HG03565 (cell line): ENCODE measurements at regions not wholly inside any gene's neighbourhood (a gene's known extent, or its start where the extent isn't known, plus 50 kb on each side); places are given as distances from the start of the nearest gene placed in this dataset.

Source experiments
- ATAC-seq: cut with Tn5 transposase; IDR thresholded peaks from one replicate; pipeline ENCODE4 v1.9.1; 2021; ENCODE audit warnings: mild to moderate bottlenecking, moderate library complexity; ENCODE audit not compliant: unreplicated experiment

DNA sequence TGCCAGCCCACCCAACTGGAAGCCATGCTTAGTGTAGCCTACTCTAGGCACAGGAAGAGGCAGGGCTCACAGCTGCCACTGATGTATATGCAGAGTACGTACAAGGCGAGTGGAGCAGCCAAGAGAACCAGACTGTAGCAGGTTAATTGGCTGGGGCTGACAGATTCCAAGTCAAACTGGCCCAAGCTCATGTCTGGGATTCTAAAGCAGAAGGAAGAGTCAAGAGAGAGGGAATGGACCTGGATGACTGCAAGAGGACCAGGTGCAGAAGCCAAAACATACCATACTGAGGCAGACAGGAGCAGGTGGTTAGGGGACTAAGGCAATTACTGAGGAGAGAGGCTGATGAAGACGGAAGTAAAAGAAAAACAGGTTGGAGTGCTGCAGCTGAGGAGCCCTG, 51.3 kb upstream of the LRRN2 start:
- no peak for ATAC-seq

DNA sequence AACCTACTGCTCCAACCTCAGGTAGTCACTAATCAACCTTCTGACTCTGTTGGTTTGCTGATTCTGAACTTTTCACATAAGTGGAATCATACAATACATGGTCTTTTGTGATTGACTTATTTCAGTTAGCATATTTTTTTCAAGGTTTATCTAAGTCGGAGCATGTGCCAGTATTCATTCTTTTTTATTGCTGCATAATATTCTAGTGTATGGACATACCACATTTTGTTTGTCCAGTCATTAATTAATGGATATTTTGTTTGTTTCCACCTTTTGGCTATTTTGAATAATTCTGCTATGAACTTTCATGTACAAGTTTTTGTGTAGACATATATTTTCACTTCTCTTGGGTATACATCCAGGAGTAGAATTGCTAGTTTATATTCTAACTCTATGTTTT, 53.0 kb upstream of the LRRN2 start:
- ATAC-seq, result no peak

DNA sequence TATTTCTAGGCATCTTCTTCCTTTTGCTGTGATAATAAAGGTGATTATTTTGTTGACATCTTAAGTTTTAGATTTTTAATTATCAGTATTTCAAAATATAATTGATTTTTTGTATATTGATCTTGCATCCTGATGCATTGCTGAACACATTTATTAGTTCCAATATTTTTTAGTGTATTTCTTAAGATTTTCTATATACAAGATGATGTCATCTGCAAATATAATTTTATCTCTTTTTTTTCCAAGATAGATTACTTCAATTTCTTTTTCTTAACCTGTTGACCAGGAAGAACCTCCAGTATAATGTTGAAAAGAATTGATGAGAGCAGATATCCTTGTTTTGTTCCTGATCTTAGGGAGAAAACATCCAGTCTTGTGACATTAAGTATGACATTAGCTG, 54.8 kb upstream of the LRRN2 start:
- ATAC-seq, result no peak

DNA sequence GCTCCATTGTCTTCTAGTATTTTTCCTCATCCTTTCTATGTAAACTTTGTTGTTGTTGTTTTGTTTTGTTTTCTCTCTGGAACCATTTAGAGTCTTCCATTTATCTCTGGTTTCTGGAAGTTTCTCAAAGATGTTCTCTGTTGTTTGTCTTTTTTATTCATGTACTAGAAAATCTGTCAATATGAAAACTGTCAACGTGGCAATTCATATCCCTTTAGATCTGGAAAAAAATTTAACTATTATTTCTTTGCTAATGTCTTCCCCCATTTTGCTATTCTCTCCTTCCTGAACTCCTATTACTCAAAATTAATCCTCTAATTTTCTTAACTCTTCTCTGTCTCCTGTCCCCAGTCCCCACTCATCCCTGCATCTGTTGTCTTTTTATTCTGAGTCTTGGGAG, 55.9 kb upstream of the LRRN2 start:
- ATAC-seq, result no peak

DNA sequence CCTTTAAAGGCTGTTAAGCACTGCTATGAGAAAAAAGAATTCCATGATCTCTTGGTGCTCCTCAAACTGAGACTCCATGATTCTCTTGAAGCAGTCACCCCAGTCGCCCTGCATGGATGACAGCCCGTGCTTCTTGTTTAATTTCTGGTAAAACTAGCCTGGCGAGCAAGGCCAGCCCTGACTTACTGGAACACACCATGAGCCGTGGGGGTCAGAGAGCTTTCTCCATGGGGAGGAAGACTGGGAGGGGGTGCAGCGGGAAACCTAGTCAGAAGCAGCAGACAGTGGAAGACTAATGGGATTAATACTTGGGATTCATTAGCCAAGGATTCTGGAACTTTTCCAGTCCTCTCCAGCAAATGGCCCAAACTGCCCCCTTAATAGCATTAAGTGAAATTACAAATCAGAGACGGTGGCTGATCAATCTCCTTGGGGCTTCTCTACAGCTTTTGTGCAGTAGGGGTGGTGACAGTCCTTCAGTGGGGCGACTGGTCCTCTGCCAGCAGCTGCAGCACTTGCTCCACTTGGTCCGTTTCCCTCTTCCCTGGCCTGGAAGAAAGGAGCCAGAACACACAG, 57.2 kb upstream of the LRRN2 start:
- no peak for ATAC-seq

DNA sequence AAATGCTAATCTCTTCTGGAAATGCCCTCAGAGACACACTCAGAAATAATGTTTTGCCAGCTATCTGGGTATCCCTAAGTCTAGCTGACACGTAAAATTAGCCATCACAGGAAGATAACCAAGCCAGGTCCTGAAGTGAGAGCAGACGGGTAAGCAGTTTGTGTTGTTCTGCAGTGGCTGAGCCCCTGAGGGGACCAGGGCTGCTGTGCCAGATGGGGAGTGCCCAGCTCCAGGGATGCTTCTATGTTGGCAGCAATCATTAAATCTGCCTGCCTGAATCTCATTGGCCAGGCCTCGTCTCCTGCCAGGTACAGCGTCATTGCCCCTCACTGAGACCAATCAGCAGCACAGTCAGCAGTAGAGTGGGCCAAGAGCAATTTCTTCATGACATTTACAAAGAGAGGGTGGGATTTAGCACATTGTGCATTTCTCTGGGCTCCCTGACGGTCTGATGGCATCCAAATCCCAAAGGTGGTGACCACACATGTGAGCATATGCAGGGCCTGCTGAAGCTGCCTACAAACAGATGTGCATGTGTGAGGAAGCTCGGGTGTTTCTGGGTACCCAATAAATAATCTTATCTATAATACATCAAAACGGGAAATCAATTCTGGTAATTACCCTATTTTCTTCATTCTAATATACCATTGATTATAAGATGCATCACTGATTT, 58.7 kb upstream of the LRRN2 start:
- ATAC-seq, result no peak

DNA sequence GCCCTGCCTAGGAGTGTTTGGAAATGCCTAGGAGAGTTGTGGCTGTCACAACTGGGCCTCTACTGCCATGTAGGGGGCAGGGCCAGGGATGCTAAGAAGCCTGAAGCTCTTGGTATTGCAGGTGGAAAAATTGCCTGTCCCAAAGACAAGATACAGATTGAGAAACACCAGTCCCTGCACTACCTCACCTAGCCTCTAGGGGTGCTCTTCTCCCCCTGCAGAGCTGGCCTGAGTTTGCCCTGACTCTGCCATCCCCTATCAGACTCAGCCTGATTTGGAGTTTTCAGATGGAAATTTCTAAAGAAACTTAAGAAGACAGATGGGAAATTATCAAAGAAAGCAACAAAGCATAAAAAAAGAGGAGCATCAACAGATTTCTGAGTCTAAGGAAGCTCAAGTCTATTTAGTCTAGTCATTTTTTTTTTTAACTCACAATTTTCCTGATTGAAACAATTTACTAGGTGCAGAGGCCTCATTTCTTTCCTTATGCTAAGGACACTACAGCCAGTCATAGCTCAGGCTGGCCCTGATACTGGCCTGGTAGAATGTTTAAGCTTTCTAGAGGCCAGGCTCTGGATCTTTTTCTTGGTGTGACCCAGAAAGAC, 61.4 kb upstream of the LRRN2 start:
- ATAC-seq, result no peak

DNA sequence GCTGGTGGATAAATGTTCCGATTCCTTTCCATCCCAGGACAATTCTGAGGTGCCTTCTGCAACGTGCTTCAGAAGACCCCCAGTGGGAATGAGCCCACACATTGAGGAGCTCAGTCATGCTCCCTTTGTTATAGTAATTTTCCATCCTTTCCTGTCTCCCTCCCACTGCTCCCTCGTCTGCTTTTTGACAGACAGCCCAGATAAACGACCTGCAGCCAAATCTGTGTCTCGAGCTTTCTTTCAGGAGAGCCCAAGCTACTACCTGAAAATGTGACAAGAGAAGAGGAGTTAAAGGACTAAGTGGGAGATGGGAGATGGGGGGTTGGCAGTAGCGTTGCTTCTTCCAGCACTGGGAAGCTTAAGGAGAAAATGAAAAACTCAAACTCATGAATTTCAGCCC, 65.9 kb upstream of the LRRN2 start:
- no peak for ATAC-seq

DNA sequence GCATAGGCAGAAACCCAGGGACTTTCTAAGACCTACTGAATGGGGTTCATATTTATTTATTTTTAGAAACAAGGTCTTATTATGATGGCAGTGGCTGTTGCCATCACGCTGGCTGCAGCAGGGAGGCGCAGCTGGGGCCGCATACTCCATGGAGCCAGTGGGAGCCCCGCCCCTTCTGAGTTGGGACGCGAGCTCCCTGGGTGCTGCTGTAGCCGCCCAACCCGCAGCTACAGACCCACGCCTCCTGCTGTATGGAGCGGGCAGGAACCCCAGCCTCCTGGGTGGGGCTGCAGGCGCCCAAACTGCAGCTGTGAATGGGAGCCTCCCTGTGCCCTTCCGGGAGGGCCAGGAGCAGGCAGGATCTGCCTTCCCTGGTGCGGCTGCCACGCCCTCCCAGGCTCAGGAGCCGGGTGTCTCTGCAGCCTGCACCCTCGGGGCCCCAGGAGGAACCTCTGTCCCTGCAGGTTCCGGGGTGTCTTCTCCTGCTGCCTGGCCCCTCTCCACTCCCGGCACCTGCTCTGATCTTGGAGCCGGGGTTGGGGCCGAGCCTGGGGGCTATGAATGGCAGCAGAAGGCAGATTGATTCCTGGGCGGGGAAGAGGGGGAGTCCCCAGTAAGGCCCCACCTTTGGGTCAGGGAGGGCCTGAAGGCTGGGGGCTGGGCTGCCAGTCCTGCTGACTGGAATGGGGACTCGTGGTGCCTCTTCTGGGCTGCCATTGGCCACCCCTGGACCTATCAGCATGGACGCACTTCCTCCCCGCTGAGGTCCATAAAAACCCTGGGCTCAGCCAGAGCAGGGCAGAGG, 66.5 kb upstream of the LRRN2 start:
- ATAC-seq, result no peak

DNA sequence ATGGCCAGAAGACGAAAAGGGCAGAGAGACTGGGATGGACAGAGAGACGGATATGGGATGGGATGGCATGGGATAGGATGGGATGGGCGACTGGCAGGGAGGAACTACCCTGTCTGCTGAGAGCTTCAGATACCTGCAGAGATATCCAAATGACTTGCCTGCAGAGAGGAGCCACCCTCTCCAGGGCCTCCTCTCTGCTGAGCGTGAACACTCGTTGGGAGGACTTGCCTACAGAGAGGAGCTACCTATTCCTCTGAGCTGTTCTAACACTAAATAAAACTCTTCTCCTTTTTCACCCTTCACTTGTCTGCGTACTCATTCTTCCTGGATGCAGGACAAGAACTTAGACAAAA, 67.1 kb upstream of the LRRN2 start:
- ATAC-seq, result no peak

DNA sequence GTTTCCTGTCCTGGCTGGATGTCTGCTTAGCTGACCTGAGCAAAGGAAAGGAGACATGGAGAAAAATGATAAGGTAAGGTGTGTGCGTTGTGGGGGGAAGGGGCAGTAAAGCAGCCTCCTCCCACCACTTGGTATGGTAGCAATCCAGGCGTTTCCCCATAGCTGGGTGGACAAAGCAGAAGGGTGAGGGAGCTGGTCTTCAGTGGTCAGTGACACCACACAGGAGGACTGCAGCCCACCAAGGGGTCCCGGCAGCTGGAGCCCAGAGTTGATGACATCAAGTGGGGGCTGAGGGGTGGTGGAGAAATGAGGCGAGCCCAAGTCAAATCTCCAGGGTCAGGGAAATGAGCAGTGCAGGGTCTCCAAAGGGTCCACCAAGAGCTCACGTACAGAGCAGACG, 69.3 kb upstream of the LRRN2 start:
- no peak for ATAC-seq

DNA sequence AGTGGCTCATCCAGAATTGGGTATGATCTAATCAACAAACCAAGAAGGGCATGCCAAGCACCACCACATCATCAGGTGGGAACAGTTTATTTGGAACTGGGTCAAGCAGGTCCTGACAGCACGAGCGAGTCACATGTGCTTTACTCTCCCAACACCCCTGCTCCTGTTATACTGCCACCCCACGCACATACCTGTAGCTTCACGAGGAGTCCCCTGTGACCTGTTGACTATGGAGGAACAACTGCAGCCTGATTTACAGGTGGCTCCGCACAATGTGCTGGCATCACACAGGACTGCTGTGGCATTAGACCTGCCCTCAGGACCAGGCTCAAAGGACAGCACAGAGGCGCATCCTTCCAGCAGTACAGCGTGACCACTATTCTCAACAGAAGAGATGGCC, 70.8 kb upstream of the LRRN2 start:
- no peak for ATAC-seq

DNA sequence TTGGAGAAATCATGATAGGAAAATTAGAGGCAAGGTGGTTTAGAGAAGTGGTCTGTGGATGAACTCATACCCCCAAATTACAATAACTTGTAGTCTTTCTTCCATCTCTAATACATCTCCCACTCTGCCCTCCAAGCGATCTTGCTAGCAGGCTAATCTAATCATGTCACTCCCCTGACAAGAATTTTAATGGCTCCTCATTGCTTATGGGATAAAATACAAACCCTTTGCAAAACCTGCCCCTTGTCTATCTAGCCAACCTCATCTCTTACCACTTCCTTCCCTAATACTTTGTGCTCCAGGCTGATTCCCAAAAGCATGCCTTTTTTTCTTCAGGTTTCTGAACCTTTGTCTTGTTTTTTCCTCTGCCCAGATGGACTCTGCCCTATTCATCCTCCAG, 71.3 kb upstream of the LRRN2 start:
- no peak for ATAC-seq

DNA sequence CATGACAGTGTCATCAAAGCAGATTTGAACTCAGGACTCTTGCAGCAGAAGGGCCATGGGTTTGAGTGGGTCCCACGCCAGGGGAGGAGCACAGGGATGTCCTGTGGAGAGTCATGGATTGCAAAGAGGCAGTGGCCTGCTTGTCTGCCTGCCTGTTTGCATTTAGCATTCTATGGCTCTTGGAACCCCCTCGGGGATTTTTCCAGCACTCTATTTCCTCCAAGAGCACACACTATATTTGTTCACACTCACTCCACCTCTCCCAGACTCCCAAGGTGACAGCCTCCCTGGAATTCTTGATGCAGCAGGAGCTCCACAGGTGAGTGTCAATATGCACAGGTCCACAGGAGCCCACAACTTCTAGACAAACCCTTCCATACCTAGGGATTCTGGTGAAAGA, 73.1 kb upstream of the LRRN2 start:
- no peak for ATAC-seq

DNA sequence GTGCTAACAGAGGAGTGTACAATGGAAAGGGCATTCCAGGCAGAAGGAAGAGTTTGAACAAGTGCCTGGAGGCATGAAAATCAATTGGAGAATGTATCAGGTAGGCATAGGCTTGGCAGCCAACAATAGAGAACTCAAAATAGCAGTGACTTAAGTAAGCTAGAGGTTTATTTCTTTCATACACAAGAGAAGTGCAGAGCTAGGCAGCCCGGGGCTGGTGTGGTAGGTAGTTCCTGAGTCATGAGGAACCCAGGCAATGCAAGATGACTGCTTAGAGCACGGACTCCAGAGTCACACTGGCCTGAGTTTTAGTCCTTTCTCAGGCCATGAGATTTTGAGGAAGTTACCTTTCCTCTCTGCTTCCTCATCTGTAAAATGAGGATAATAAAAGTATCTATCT, 74.8 kb upstream of the LRRN2 start:
- ATAC-seq, result no peak

DNA sequence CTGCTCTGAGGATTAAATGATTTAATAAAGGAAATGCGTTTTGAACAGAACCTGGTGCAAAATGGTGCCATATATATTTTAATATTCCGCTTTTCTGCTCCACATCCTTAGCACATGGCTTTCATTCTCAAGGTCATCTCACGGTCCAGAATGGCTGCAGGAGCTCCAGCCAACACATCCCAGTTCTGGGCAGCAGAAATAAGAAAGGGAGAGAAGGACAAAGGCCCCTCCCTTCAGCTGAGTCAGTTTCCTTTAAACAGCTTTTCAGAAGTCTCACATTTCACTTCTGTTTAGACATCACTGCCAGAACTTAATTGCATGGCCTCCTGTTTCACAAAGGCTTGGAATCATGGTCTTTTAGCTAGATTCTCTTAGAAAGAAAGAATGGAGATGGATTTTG, 75.2 kb upstream of the LRRN2 start:
- ATAC-seq, result no peak

DNA sequence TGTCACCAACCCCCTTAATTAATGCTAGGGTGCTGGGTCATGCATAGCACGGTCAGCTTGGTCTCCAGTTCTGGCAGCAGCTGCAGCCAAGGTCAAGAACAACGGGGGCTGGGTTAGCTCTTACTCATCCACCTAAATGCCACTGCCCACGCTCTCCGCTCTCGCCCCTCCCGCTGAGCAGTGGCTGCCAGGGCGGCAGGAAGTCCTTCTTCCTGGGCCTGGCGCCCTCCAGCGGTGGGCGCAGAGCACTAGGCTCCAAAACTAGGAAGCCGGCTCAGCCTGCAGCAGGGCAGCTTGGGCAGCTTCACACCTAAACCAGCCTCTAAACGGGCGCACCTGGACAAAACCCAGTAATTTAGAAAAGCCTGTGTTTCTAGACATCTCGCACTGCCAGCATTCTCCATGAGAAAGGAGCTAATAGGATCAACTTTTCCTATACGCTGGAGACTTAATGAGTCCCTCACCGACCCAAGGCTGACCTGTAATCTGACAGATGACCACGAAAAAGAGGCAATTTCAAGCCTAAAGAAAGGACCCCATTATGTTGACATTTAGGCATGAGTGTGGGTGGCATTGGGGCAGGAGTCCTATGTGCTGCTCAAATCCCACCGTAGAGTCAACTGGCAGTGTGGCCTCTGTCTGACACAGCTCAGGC, 78.4 kb upstream of the LRRN2 start:
- peak; percentile 77 for ATAC-seq

DNA sequence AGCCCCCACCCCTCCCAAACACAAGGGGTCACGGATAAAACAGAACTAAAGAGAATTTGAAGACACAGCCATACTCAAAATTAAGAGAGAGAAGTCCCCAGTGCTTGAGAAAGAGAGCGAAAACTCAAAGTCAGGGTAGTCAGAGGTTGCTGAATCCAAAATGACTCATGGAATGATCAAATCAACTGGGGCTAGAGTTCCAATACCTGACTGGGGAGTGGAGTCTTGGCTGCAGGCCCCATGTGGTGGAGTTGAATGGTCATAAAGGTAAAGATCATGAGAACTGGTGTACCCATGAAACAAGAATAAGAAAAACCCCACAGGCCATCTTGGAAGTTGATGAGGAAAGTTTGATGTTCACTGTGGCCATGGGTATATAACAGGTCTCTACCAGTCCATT, 84.5 kb upstream of the LRRN2 start:
- ATAC-seq, result no peak

DNA sequence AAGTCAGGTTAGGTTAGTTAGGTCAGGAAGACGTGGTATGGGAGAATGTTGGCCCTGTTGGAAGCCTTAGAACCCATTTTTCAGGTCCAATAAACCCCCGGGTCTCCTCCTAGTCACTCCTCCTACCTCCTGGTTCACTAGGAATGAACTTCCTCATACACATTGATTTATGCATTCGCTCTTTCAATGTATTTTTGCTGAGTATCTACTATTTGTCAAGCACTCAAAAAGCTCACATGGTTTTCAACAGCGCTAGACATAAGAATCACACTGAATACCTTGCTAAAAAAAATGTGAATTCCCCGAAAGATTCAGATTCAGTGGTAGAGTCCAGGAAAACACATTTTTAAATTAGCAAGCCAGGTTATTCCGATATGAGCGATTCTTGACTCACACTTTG, 85.8 kb upstream of the LRRN2 start:
- ATAC-seq, result no peak

DNA sequence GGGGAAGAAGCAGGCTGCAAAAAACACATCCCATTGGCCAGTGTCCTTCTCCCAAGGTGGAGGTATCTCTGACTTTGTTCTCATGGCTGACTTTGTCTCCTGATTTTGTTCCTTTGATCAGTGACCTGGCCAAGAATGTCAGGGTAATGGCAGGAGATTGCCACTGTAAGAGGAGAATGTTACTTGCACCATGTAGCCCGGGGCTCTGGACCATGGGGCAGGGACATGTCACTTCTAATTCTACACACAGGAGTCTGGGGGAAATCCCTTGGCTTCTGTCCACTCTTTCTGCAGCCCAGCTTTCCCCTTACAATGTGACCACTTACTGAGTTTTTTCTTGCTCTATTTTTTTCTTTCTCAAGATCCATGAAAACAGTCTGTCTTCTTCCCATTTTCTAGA, 87.7 kb upstream of the LRRN2 start:
- no peak for ATAC-seq

DNA sequence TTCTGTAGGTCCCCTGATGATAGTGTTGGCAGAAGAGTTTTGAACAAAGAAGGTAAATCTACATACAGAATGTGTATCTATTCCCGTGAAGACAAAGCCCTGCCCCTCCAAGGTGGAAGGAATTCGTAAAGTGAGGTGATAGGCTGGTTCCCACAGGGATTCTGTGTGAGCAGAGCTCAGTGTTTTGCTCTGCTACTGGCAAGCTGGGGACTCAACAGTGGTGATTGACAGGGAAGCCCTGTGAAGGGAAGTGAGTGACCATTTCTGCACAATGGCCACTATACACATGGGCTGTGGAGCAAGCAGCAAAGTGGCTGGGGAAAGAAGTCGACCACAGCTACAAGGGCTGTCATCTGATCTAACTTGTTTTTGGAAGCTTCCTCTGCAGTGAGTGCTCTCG, 90.0 kb upstream of the LRRN2 start:
- ATAC-seq, result no peak

DNA sequence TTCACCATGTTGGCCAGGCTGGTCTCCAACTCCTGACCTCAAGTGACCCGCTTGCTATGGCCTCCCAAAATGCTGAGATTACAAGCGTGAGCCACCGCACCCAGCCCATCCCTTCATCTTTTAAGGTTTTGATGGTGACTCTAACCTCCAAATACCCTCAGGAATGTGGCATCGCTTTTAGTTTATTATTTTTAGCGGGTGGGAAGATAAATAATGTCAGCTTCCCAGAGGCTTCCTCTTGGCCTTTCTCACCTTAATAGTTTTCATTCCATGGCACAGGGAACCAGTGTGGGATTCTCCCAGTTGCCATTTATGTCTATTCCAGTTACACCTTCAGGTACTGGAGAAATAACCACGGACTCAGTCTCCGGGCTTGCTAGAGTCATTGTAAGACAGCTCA, 92.1 kb upstream of the LRRN2 start:
- no peak for ATAC-seq
